IPS-15b (cell line): ENCODE measurements at regions not wholly inside any gene's neighbourhood (a gene's known extent, or its start where the extent isn't known, plus 50 kb on each side); places are given as distances from the start of the nearest gene placed in this dataset.
"Not testable (repeated sequence)": the region's sequence is repeated elsewhere in the genome, so short reads cannot be mapped to it uniquely, and the experiment has no call there.

Experiments used
- H3K27me3 ChIP-seq: one replicate; pipeline ENCODE4 v1.6.1; 2013; ENCODE audit warnings: low read length; ENCODE audit not compliant: control insufficient read depth, insufficient read depth
- H3K36me3 ChIP-seq: one replicate; pipeline ENCODE4 v1.6.1; 2013; ENCODE audit warnings: low read length; ENCODE audit not compliant: control insufficient read depth, insufficient read depth
- H3K4me1 ChIP-seq: one replicate; pipeline ENCODE4 v1.6.1; 2013; ENCODE audit warnings: mild to moderate bottlenecking, low read length; ENCODE audit not compliant: control insufficient read depth, insufficient read depth
- H3K4me3 ChIP-seq: one replicate; pipeline ENCODE4 v1.5.1; 2013; ENCODE audit warnings: low read depth, low read length
- H3K9ac ChIP-seq: one replicate; pipeline ENCODE4 v1.6.1; 2013; ENCODE audit warnings: low read depth, mild to moderate bottlenecking, low read length
- H3K9me3 ChIP-seq: one replicate; pipeline ENCODE4 v1.6.1; 2013; ENCODE audit warnings: mild to moderate bottlenecking, low read length; ENCODE audit not compliant: control insufficient read depth, insufficient read depth

GRCh38 chr9:82778923-82779322 is 284.0 kb downstream of the RASEF start:
- not testable (repeated sequence) for H3K27me3 ChIP-seq, H3K4me1 ChIP-seq, H3K9me3 ChIP-seq, H3K4me3 ChIP-seq, H3K9ac ChIP-seq
- H3K36me3 ChIP-seq: peaks cover 10% of the 10 kb centered on the region

GRCh38 chr9:82780017-82780416 is 282.9 kb downstream of the RASEF start:
- Histone ChIP-seq H3K9me3 (no peaks in the 10 kb centered on the region), H3K4me3 (no peak overlapping the region), H3K36me3 (peaks cover 8% of the 10 kb centered on the region), H3K27me3 (no peaks in the 10 kb centered on the region), H3K4me1 (no peaks in the 10 kb centered on the region), H3K9ac (no peak overlapping the region)

GRCh38 chr9:82781921-82782392 is 281.0 kb downstream of the RASEF start:
- H3K4me3 ChIP-seq: no peak overlapping the region
- no peaks in the 10 kb centered on the region for H3K4me1 ChIP-seq
- H3K9me3 ChIP-seq: no peaks in the 10 kb centered on the region
- no peaks in the 10 kb centered on the region for H3K27me3 ChIP-seq
- H3K36me3 ChIP-seq: peaks cover 3% of the 10 kb centered on the region
- H3K9ac ChIP-seq: no peak overlapping the region

- H3K27me3 ChIP-seq: no peaks in the 10 kb centered on the region
These were observed 279.9 kb downstream of the RASEF start for GRCh38 chr9:82783045-82783444.

GRCh38 chr9:82784589-82784988 is 278.4 kb downstream of the RASEF start:
- no peaks in the 10 kb centered on the region for H3K9me3 ChIP-seq
- H3K27me3 ChIP-seq: no peaks in the 10 kb centered on the region
- H3K9ac ChIP-seq: no peak overlapping the region
- H3K4me3 ChIP-seq: no peak overlapping the region
- no peaks in the 10 kb centered on the region for H3K4me1 ChIP-seq
- no peaks in the 10 kb centered on the region for H3K36me3 ChIP-seq

More at GRCh38 chr9:82783045-82783444, 279.9 kb downstream of the RASEF start:
- H3K36me3 ChIP-seq: no peaks in the 10 kb centered on the region
- H3K4me3 ChIP-seq: no peak overlapping the region
- no peaks in the 10 kb centered on the region for H3K9me3 ChIP-seq
- H3K9ac ChIP-seq: no peak overlapping the region
- H3K4me1 ChIP-seq: no peaks in the 10 kb centered on the region

- Histone ChIP-seq H3K4me1 (no peaks in the 10 kb centered on the region), H3K36me3 (no peaks in the 10 kb centered on the region), H3K9me3 (no peaks in the 10 kb centered on the region), H3K4me3 (no peak overlapping the region), H3K27me3 (no peaks in the 10 kb centered on the region), H3K9ac (no peak overlapping the region)
These were observed 273.7 kb downstream of the RASEF start for GRCh38 chr9:82789155-82789824.

GRCh38 chr9:82790875-82791274 is 272.1 kb downstream of the RASEF start:
- Histone ChIP-seq H3K9ac (no peak overlapping the region), H3K9me3 (no peaks in the 10 kb centered on the region), H3K4me3 (no peak overlapping the region)

GRCh38 chr9:82791692-82792091 is 271.2 kb downstream of the RASEF start:
- Histone ChIP-seq H3K4me1 (peaks cover 3% of the 10 kb centered on the region), H3K4me3 (no peak overlapping the region), H3K36me3 (no peaks in the 10 kb centered on the region), H3K9ac (no peak overlapping the region), H3K27me3 (no peaks in the 10 kb centered on the region), H3K9me3 (no peaks in the 10 kb centered on the region)

More at GRCh38 chr9:82790875-82791274, 272.1 kb downstream of the RASEF start:
- Histone ChIP-seq H3K4me1 (peaks cover 3% of the 10 kb centered on the region), H3K36me3 (no peaks in the 10 kb centered on the region), H3K27me3 (no peaks in the 10 kb centered on the region)

GRCh38 chr9:82797534-82797933 is 265.4 kb downstream of the RASEF start:
- peaks cover 3% of the 10 kb centered on the region for H3K4me1 ChIP-seq
- H3K4me3 ChIP-seq: no peak overlapping the region
- H3K9me3 ChIP-seq: no peaks in the 10 kb centered on the region
- H3K27me3 ChIP-seq: no peaks in the 10 kb centered on the region
- no peaks in the 10 kb centered on the region for H3K36me3 ChIP-seq
- no peak overlapping the region for H3K9ac ChIP-seq

GRCh38 chr9:82799286-82799685 is 263.7 kb downstream of the RASEF start:
- Histone ChIP-seq H3K4me3 (no peak overlapping the region), H3K9me3 (no peaks in the 10 kb centered on the region), H3K36me3 (no peaks in the 10 kb centered on the region), H3K27me3 (no peaks in the 10 kb centered on the region), H3K9ac (no peak overlapping the region), H3K4me1 (peaks cover 3% of the 10 kb centered on the region)

- peaks cover 24% of the 10 kb centered on the region for H3K4me1 ChIP-seq
- no peak overlapping the region for H3K4me3 ChIP-seq
- no peaks in the 10 kb centered on the region for H3K9me3 ChIP-seq
- no peaks in the 10 kb centered on the region for H3K27me3 ChIP-seq
- no peak overlapping the region for H3K9ac ChIP-seq
- no peaks in the 10 kb centered on the region for H3K36me3 ChIP-seq
These were observed 257.9 kb downstream of the RASEF start for GRCh38 chr9:82805027-82805426.

- Histone ChIP-seq H3K36me3 (no peaks in the 10 kb centered on the region), H3K9me3 (no peaks in the 10 kb centered on the region), H3K4me3 (no peak overlapping the region), H3K9ac (no peak overlapping the region), H3K4me1 (peaks cover 34% of the 10 kb centered on the region), H3K27me3 (no peaks in the 10 kb centered on the region)
These were observed 254.5 kb downstream of the RASEF start for GRCh38 chr9:82808478-82808877.
